GM10266 (cell line): ENCODE measurements at regions not wholly inside any gene's neighbourhood (a gene's known extent, or its start where the extent isn't known, plus 50 kb on each side); places are given as distances from the start of the nearest gene placed in this dataset.

Experiments used
- DNase-seq: peaks from one replicate; pipeline ENCODE4 v3.0.0; 2012; ENCODE audit errors: extremely low spot score
- CTCF ChIP-seq: IDR thresholded peaks from 2 replicates; pipeline ENCODE4 v1.5.1; 2012; ENCODE audit warnings: mild to moderate bottlenecking, low read depth; ENCODE audit not compliant: control insufficient read depth, insufficient read depth; ENCODE audit errors: missing control alignments

DNA sequence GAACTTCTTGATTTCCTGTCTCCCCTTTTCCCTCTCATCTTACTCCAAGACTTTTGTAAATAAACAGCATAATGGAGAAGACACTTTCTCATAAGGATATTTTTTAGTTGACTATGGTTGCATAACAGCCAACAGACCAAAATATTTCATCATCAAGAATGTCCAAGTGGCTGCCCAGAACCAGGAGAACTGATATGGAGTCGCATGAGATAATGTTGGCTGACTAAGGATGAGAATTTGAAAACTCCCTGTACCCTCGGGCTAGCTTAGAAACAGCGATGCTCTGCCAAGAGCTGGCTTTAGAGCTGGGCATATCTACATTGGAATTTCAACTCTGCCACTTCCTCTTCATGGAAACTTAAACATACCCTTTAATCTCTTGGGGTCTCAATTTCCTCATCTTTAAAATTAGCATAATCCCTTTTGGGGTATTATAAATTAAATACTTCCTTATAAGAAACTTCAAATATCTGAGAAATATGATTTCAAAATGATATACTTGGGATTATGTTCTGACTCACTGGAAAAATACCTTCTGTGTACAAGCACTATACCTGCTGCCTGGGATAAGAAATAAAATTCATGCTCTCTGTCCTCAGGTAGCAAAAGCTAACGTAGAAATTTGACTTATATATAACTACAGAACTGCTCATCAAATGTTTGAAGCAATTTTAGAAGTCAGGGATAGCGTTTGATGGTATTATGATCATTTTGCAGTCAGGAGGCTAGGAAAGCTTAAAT is 777.3 kb downstream of the LTN1 start:
- no peak for DNase-seq
- TF ChIP-seq CTCF, result no peak

- no peak for DNase-seq
- no peak for TF ChIP-seq CTCF
These were observed 777.9 kb downstream of the LTN1 start for GRCh38 chr21:28214786-28215185.

GRCh38 chr21:28213261-28213660 is 779.4 kb downstream of the LTN1 start:
- DNase-seq, result no peak
- no peak for TF ChIP-seq CTCF

DNA sequence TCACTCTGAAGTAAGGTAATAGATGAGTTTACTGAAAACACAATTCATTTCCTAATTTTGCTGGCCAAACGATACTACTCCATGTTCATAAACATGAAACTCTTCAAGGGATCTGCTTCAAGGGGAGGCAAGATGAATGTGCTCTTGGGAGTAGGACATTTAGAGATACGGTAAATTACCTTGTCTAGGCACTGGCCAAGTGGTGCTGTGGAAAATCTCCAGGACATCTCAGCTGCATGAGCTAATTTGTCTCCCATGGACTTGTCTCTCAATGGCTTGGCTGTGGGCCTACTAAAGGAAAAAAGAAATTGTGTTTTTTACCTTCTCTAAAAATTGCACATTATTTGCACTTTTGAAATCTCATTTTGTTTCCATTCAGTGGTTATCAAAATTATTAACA is 780.6 kb downstream of the LTN1 start:
- TF ChIP-seq CTCF, result no peak
- DNase-seq, result no peak

DNA sequence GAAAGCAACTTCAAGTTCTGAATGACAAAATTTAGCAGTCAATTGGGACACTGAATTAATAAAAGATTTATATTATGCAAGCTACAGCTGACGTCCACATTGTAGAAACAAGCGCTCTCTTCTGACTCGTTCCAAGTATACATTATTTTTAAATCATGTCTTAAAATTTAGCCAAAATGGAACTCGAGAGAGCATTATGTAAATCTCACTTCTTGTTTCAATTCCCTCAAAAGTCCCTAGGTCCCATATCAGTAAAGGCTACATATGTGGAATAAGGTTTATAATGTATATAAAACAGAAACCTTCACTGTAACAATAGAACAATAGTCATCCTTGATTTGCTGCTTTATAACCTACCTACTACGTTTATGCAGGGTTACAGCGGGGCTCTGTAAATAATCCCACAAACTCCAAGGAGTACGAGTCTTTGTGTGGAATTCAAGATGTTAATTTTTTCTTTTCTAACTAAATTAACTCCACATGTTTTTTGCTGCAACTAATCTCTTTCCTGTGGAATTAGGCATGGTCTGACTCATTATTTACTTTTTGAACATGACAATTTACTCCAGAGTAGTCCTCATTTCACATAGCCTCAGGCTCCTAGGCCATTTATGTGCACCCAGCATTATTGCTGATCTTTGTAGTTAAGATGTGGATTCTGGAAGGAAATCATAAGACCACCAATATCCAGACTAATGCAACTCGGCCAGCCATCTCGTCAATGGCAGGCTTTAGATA is 785.1 kb downstream of the LTN1 start:
- DNase-seq, result no peak

DNA sequence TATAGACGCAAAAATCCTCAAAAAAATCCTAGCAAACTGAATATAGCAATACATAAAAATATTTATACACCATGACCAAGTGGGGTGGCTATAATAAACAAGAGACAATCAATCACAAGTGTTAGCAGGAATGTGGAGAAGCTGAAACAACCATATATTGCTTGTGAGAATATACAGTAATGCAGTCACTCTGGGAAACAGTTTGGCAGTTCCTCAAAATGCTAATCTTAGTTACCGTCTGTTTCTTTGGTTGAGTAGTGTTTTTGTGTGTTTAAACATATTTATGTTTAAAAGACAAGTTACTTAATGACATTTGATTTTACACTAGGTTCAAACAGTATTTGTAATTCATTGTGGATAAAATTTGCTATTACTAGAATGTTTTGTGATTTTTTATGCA is 792.0 kb downstream of the LTN1 start:
- no peak for DNase-seq
- TF ChIP-seq CTCF, result no peak

More for the DNA sequence above, 785.1 kb downstream of the LTN1 start:
- TF ChIP-seq CTCF, result no peak

DNA sequence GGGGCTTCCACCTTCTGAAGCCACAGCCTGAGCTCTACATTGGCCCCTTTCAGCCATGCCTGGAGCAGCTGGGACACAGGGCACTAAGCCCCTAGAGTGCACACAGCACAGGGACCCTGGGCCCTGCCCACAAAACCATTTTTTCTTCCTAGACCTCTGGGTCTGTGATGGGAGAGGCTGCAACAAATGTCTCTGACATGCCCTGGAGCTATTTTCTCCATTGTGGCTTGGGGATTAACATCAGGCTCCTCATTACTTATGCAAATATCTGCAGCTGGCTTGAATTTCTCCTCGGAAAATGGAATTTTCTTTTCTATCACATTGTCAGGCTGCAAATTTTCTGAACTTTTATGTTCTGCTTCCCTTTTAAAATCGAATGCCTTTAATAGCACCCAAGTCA is 795.7 kb downstream of the LTN1 start:
- no peak for TF ChIP-seq CTCF
- no peak for DNase-seq
